ENCODE measurements at regions not wholly inside any gene's neighbourhood (a gene's known extent, or its start where the extent isn't known, plus 50 kb on each side); places are given as distances from the start of the nearest gene placed in this dataset.

GRCh38 chr3:61464518-61465140, 96.7 kb upstream of the PTPRG start:
- no peak for TF ChIP-seq CTCF (conservative IDR thresholded peaks at IDR 0.05; ENCODE audit: low read depth, low read length)
- no peak for TF ChIP-seq EZH2 (IDR thresholded peaks at IDR 0.05; ENCODE audit: borderline replicate concordance, low read depth, low read length, poor library complexity, severe bottlenecking)

All from A673 (cell line).